GM12878 (cell line): ENCODE measurements at regions not wholly inside any gene's neighbourhood (a gene's known extent, or its start where the extent isn't known, plus 50 kb on each side); places are given as distances from the start of the nearest gene placed in this dataset.

Experiments used
- ATF7 ChIP-seq: fragments of 450-650 bp; IDR thresholded peaks from 2 replicates; pipeline ENCODE4 v1.6.1; 2016; ENCODE audit warnings: low read depth, mild to moderate bottlenecking
- CTCF ChIP-seq, 3 experiments: IDR thresholded peaks in 2 of 3; conservative IDR thresholded peaks in 1 of 3; 2 replicates each; pipeline ENCODE4 v1.5.1; 2011; ENCODE audit warnings: low read depth in 3 of 3, low read length in 3 of 3, mild to moderate bottlenecking in 3 of 3, control low read depth in 2 of 3, moderate library complexity in 2 of 3, inconsistent platforms in 1 of 3, mixed read lengths in 1 of 3; ENCODE audit not compliant: control insufficient read depth in 2 of 3, insufficient read depth in 1 of 3; ENCODE audit errors: extremely low read depth in 1 of 3
- MAX ChIP-seq: IDR thresholded peaks from 2 replicates; pipeline ENCODE4 v1.6.1; 2012; ENCODE audit warnings: low read depth, low read length, improper control_type of control experiment
- TARDBP ChIP-seq: IDR thresholded peaks from 2 replicates; pipeline ENCODE4 v1.6.1; 2016; ENCODE audit warnings: borderline replicate concordance
- YBX1 ChIP-seq: fragments of 450-650 bp; IDR thresholded peaks from 2 replicates; pipeline ENCODE4 v1.6.1; 2016; ENCODE audit warnings: antibody characterized with exemption

- TF ChIP-seq ATF7 (no peak), CTCF (IDR thresholded peaks at IDR 0.05 in 2 of 3, conservative IDR thresholded peaks at IDR 0.05 in 1 of 3; ENCODE audit: control insufficient read depth in 2 of 3, extremely low read depth in 1 of 3, insufficient read depth in 1 of 3, low read depth in 3 of 3, low read length in 3 of 3) (no peak), TARDBP (no peak), YBX1 (no peak), MAX (no peak)
Measured at GRCh38 chr1:219330001-219330400, 156.3 kb downstream of the LYPLAL1 start.
